ENCODE measurements at regions not wholly inside any gene's neighbourhood (a gene's known extent, or its start where the extent isn't known, plus 50 kb on each side); places are given as distances from the start of the nearest gene placed in this dataset.
"Not testable (repeated sequence)": the region's sequence is repeated elsewhere in the genome, so short reads cannot be mapped to it uniquely, and the experiment has no call there.

DNA sequence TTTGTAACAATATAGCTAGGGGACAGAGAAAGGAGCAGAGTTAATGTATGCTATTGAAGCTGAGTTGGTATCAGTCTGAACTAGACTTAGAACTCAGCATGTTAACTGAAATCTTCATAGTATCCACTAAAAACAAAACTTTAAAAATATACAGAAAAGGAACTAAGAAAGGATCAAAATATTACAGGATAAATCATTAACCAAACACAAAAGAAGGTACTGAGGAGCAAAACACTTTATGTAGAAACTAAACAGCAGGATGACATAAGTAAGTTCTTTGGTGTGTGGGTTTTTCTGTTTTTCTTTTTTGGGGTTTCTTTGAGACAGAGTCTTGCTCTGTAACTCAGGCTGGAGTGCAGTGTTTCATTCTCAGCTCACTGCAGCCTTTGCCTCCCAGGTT lies 55.1 kb upstream of the AGAP9 start:
- not testable (repeated sequence) for H3K4me3 ChIP-seq (ENCODE audit: control insufficient read depth, low read depth, low read length); DNase-seq (ENCODE audit: low read depth)
